Thyroid gland (tissue), 4 donors: ENCODE measurements at regions not wholly inside any gene's neighbourhood (a gene's known extent, or its start where the extent isn't known, plus 50 kb on each side); places are given as distances from the start of the nearest gene placed in this dataset.

Source experiments
- DNase-seq, 2 donors: peaks; one replicate each; pipeline ENCODE4 v3.0.0-alpha.2; 2019
- H3K27ac ChIP-seq, 3 donors: fragments of 200-600 bp; sonication (generic); 1 replicate in 2 of 3; 2 replicates in 1 of 3; pipeline ENCODE4 v1.5.1; 2016 to 2019; ENCODE audit warnings: mild to moderate bottlenecking in 1 of 3, moderate library complexity in 1 of 3
- H3K27me3 ChIP-seq: fragments of 200-600 bp; sonication (generic); one replicate; pipeline ENCODE4 v1.5.1; 2019
- H3K36me3 ChIP-seq, 2 donors: fragments of 200-600 bp; sonication (generic); one replicate each; pipeline ENCODE4 v1.5.1; 2016 to 2019
- H3K4me1 ChIP-seq, 2 donors: fragments of 200-600 bp; sonication (generic); one replicate each; pipeline ENCODE4 v1.5.1; 2017 to 2019
- H3K4me3 ChIP-seq, 3 donors: fragments of 200-600 bp; sonication (generic); replicated peaks in 1 of 3; 1 replicate in 2 of 3; 2 replicates in 1 of 3; pipeline ENCODE4 v1.5.1; 2016; ENCODE audit warnings: mild to moderate bottlenecking in 1 of 3
- H3K9me3 ChIP-seq: fragments of 200-600 bp; sonication (generic); one replicate; pipeline ENCODE4 v1.5.1; 2017
- CTCF ChIP-seq, 6 experiments: fragments of 200-600 bp in 3 of 6; fragments of 450-650 bp in 3 of 6; sonication (generic) in 3 of 6; IDR thresholded peaks; one replicate each; pipeline ENCODE4 v1.5.1; 2016 to 2019; ENCODE audit warnings: antibody characterized with exemption in 6 of 6, mild to moderate bottlenecking in 2 of 6, inconsistent platforms in 1 of 6, moderate library complexity in 1 of 6
- POLR2A ChIP-seq, 2 donors: fragments of 450-650 bp; IDR thresholded peaks; one replicate each; pipeline ENCODE4 v1.6.1; 2017; ENCODE audit warnings: antibody characterized with exemption in 2 of 2, mild to moderate bottlenecking in 2 of 2, moderate library complexity in 1 of 2
- WGBS, 2 donors: methylation state at CpG; one replicate each; pipeline ENCODE4 v1.1.5; 2017; 5-methylcytosine and 5-hydroxymethylcytosine counted together
- intact Hi-C: fragments of 100-400 bp; cut with DNase I; formaldehyde crosslinking; loops from one replicate; pipeline ENCODE4 v1.15.1; 2023

GRCh38 chr20:55730321-55730720 lies 275.0 kb downstream of the CBLN4 start:
- TF ChIP-seq CTCF (IDR thresholded peaks at IDR 0.05) (no peak), POLR2A (IDR thresholded peaks at IDR 0.05) (no peak)

GRCh38 chr20:55714736-55715135 lies 290.6 kb downstream of the CBLN4 start:
- DNase-seq: no peak
- Histone ChIP-seq H3K27me3 (no peaks in the 10 kb centered on the region), H3K4me3 (no peak overlapping the region), H3K27ac (no peak overlapping the region), H3K4me1 (no peaks in the 10 kb centered on the region), H3K9me3 (no peaks in the 10 kb centered on the region), H3K36me3 (no peaks in the 10 kb centered on the region)
- intact Hi-C loops: no loop called here
- WGBS, 2 donors: 51 to 80% methylated on average over 6 of the region's 6 CpGs
- TF ChIP-seq POLR2A (IDR thresholded peaks at IDR 0.05): no peak

More at GRCh38 chr20:55730321-55730720, 275.0 kb downstream of the CBLN4 start:
- WGBS, 2 donors: 71 to 82% methylated on average over 4 of the region's 4 CpGs
- Histone ChIP-seq H3K27ac (no peak overlapping the region), H3K4me3 (no peak overlapping the region), H3K9me3 (no peaks in the 10 kb centered on the region), H3K27me3 (no peaks in the 10 kb centered on the region), H3K4me1 (no peaks in the 10 kb centered on the region), H3K36me3 (no peaks in the 10 kb centered on the region)
- no peak for DNase-seq
- intact Hi-C loops: no loop called here

DNA sequence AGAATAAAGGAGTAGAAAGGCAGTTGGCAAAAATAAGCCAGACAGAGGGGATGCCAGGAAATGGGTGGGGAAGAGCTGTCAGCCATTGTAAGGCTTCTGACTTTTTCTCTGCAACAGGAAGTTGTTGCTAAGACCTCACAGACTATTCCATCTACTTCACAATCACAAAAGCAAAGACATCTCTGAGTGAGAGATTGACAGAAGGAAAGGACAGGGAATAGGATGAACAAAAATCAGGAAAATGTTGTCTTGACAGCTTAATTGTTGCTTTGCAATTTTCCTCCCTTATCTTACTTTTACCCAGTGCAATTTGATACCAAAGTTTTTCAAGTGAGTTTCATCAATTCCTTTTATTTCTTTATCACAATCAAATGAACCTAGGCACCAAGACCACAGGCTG lies 291.2 kb downstream of the CBLN4 start:
- Histone ChIP-seq H3K27me3 (no peaks in the 10 kb centered on the region), H3K27ac (no peak overlapping the region), H3K36me3 (no peaks in the 10 kb centered on the region), H3K9me3 (no peaks in the 10 kb centered on the region), H3K4me1 (no peaks in the 10 kb centered on the region), H3K4me3 (no peak overlapping the region)
- TF ChIP-seq CTCF (IDR thresholded peaks at IDR 0.05) (no peak), POLR2A (IDR thresholded peaks at IDR 0.05) (no peak)
- no peak for DNase-seq
- intact Hi-C loops: no loop called here

GRCh38 chr20:55704458-55704857 lies 300.9 kb downstream of the CBLN4 start:
- no peak for DNase-seq
- H3K27me3 ChIP-seq: no peaks in the 10 kb centered on the region
- intact Hi-C loops: no loop called here
- no peaks in the 10 kb centered on the region for H3K36me3 ChIP-seq
- no peak overlapping the region for H3K27ac ChIP-seq
- H3K9me3 ChIP-seq: no peaks in the 10 kb centered on the region
- no peaks in the 10 kb centered on the region for H3K4me1 ChIP-seq
- 55 to 74% methylated on average over 3 of the region's 3 CpGs for WGBS, 2 donors
- no peak for TF ChIP-seq CTCF (IDR thresholded peaks at IDR 0.05)
- TF ChIP-seq POLR2A (IDR thresholded peaks at IDR 0.05): no peak
- H3K4me3 ChIP-seq: no peak overlapping the region

- no peaks in the 10 kb centered on the region for H3K27me3 ChIP-seq
- TF ChIP-seq CTCF (IDR thresholded peaks at IDR 0.05) (no peak), POLR2A (IDR thresholded peaks at IDR 0.05) (no peak)
- H3K27ac ChIP-seq: no peak overlapping the region
- intact Hi-C loops: no loop called here
- H3K9me3 ChIP-seq: no peaks in the 10 kb centered on the region
- H3K36me3 ChIP-seq: no peaks in the 10 kb centered on the region
- WGBS, 2 donors: 80 to 93% methylated on average over 3 of the region's 3 CpGs
- no peak for DNase-seq
- no peak overlapping the region for H3K4me3 ChIP-seq
- no peaks in the 10 kb centered on the region for H3K4me1 ChIP-seq
Measured at GRCh38 chr20:55701467-55701866, 303.9 kb downstream of the CBLN4 start.

DNA sequence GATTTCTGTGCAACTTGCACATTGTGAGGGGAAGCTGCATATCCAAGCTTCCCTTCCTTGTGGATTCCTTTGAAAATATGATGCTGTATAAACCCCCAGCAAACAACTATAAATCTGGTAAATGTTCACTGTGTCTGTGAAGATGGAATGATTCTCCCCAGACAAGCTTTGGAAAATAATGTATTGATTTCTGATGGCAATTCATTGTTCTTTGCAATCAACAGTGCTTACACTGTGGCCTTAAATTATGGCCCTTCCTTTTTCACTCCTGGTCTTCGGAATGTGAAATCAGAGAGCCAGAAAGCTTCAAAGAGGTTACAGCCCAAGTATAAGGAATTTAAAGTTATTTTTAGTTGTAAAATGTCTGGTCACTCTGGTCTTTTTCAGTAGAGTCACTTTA lies 308.8 kb downstream of the CBLN4 start:
- 38 to 47% methylated on average over 1 of the region's 1 CpG for WGBS, 2 donors
- H3K4me3 ChIP-seq: no peak overlapping the region
- H3K4me1 ChIP-seq: no peaks in the 10 kb centered on the region
- no peak overlapping the region for H3K27ac ChIP-seq
- no peak for TF ChIP-seq CTCF (IDR thresholded peaks at IDR 0.05)
- TF ChIP-seq POLR2A (IDR thresholded peaks at IDR 0.05): no peak
- H3K36me3 ChIP-seq: no peaks in the 10 kb centered on the region
- H3K27me3 ChIP-seq: no peaks in the 10 kb centered on the region
- no peaks in the 10 kb centered on the region for H3K9me3 ChIP-seq
- DNase-seq: no peak
- intact Hi-C loops: no loop called here
